ENCODE measurements at regions not wholly inside any gene's neighbourhood (a gene's known extent, or its start where the extent isn't known, plus 50 kb on each side); places are given as distances from the start of the nearest gene placed in this dataset.
A peak's percentile ranks its signal among the peaks of the same experiment; 100 is the strongest.
"Not testable (repeated sequence)": the region's sequence is repeated elsewhere in the genome, so short reads cannot be mapped to it uniquely, and the experiment has no call there.

DNA sequence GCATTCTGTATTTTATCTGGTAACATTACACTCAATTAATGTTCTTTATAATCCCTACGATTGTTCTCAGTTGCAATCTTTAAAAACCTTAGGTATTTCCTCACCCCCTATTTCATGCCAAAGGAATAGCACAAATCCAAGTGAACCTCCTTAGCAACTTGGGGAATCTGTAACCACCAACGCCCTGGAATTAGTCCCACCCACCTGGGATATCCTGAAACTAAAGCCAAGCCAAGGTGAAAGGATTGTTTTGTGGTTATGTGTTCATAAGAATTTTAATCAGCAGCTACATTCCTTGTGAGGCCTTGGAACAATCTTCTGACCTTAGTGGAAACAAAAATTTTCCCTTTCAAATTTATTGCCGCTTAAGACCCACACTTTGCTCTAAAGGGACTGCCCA, 908.7 kb downstream of the TTLL7 start:
- peak; percentile 28 for DNase-seq (ENCODE audit: low read depth)

DNA sequence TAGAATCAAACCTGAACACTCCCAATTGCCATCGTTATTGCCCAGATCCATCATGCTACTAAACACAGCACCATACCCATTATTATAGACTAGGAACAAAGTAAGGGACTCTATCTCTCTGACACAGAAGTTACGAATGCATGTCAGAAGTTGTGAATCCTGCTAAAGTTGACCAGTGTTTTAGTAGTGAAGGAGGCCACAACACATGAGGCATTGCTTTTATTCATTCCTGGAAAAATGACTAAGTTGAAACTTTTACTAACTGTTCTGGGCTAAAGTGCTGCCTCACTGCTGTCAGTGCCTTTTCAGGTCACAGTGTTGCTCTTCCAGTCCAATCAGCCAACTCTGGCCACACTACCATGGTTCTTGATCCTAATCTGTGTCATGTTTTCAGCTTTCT, 911.1 kb downstream of the TTLL7 start:
- no peak for DNase-seq (ENCODE audit: low read depth)

DNA sequence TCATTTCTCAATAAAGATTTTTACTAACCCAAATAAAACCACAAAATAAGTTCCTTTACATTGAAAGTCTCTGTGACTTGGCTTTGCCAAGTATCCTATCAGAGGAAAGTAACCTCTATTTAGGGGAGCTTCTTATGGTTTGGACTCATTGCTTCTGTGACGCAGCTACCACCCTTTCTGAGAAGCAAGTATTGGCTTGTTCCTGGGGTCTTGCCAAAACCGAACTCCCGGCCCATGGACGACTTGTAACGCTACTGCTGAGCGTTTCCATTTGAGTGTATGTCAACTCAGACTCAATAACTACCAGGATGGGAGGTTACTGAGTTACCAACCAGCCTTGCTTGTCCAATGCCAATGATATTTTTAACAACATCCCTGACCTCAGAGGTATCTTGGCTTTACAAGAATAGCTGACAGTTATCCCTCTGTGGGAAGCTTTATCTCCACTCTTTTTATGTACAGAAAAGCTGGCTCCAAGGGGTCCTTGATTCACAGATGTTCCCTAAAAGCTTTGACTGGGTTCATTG, 911.9 kb downstream of the TTLL7 start:
- no peak for DNase-seq (ENCODE audit: low read depth)

DNA sequence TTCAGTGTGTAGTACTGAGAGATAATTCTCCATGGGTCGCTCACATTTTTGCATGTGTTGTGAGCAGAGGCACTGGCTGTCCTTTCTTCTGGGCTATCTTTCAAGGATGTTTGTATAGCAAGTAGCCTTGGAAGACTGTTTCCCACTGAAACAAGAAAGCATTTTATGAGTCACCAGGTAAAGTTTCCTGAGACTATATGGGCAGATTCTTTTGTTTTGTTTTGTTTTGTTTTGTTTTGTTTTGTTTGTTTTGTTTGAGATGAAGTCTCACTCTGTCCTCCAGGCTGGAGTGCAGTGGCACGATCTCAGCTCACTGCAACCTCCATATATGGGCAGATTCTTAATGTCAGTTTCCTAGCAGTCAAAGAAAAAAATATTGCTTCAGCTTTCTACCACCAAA, 912.6 kb downstream of the TTLL7 start:
- peak; percentile 62 for DNase-seq (ENCODE audit: low read depth)

DNA sequence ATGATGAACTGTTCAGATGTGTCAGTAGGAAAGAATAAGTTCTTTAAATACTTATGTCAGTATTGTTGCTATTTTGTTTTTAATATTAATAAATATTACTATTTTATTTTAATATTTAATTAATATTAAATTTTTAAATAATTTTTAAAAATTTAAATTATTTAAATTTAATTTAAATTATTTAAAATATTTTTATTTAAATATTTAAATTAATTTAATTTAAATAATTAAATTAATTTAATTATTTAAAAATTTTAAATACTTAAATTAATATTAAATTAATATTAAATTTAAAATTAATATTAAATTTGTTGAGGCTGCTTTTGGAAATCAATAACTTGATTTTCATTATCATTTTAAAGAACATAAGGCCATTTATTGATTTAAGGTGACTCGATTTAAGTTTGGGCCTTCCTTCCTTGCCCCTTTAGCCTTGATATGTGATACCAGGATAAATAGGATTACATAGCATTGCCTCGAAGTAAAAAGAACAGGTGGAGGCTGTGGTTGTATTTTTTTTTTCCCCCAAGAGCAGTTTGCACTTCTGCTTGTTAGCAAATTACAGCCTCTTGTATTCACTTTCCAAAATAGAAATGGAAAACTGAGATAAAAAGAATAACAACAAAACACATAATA, 915.2 kb downstream of the TTLL7 start:
- DNase-seq (ENCODE audit: low read depth), result no peak

DNA sequence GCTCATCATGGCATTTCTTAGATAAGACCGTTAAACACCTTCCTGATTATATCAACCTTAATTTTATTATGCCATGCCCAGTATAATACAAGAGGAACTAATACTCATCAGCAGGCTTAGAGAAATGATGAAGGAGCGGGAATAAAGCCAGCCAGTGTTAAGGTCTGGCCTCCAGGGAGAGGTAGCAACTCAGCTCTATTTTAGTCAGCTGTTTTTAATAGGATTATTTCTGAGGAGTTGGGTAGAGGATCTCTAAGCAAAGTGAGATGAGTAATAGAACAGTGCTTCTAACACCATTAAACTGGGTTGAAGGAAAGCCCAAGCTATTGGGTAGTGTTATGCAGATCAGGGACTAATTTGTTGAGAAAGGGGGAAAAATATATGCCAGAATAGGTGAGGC, 921.5 kb downstream of the TTLL7 start:
- DNase-seq (ENCODE audit: low read depth), result no peak

DNA sequence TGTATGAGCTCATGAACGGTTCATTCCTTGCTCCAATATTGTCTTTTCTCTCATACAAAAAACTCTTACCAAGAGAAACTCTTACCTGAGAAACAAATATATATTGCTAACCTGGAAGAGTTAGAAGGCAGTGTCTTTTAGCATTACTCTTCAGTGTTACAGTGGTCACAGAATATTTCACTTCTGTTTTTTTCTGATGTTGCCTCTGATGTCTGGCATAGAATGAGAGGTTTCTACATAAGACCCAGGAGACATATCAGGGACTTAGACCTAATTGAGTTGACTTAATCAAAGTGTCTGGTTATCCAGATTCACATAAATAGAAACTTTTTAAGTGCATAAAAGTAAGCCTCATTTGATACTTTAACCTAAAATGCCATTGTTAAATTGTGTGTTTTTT, 923.8 kb downstream of the TTLL7 start:
- DNase-seq (ENCODE audit: low read depth), result no peak

DNA sequence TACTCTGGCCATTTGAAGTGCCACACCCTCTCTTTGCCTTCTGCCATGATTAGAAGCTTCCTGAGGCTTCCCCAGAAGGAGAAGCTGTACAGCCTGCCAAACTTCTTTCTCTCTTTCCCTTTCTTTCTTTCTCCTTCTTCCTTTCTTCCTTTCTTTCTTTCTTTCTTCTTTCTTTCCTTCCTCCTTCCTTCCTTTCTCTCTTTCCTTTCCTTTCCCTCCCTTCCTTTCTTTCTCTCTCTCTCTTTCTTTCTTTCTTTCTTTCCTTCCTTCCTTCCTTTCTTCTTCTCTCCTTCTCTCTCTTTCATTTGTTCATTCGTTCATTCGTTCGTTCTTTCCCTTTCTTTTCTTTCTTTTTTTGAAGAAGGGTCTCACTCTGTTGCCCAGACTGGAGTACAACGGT, 931.0 kb downstream of the TTLL7 start:
- no peak for DNase-seq (ENCODE audit: low read depth)

DNA sequence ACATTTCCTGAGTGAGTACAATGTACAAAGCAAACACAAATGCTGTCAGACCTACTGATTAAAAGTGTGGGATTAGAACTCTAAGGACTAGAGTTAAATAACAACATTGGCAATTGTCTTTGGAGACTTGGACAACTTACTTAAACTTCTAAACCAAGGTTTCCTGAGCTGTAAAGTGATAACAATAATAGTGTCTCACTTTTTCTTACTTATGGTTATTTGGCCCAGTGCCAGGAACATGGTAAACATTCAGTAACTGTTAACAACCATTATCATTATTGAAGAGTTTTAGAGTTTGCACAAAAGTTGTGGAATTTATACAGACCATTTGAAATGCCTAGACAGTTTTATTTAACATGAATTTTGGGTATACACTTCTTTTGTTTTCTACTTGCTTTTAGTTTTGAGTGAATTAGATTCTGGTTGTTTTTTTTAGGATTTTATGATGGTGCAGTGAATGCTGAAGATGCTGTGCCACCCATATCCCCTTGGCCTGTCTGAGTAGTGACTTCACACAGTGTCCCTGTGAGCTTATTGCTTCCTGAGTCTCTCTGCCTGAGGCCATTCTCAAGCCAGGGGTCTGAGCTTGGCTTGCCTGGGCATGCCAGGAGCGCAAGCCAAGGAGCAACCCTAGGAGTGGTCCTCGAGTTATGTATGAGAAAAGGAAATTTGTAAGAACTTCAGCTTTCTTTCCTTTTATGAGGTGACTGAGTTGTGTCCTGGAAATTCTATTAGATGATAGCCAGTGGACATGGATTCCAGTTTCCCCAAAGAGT, 932.8 kb downstream of the TTLL7 start:
- DNase-seq (ENCODE audit: low read depth), result no peak

DNA sequence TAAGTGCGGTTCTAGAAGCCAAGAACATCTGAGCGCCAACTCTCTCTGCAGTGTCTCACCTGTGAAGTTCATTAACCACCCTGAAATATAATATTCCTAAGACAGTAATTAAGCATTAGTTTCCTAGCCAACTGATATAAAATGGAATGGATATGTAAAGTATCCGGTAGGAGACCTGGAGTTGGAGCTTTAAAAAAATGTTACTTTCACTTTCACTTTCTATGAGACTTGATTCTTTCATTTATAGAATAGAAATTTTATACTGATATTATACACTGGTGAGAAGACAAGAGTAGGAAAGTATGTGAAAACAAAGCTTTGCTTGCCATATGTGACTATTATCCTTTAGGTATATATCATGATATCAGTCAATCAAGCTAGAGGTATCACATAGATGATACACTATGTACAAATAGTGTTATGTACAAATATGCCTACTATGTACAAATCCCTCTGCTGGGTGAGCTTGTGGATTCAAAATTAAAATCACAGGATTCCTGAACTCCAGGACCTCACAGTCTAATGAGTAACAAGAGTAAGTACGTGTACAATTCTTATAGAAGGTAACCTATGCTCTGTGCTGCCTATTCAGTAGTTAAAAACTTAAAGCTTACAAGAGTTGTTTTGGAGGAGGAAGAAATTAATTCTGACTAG, 934.2 kb downstream of the TTLL7 start:
- DNase-seq (ENCODE audit: low read depth), result peak; percentile 31

DNA sequence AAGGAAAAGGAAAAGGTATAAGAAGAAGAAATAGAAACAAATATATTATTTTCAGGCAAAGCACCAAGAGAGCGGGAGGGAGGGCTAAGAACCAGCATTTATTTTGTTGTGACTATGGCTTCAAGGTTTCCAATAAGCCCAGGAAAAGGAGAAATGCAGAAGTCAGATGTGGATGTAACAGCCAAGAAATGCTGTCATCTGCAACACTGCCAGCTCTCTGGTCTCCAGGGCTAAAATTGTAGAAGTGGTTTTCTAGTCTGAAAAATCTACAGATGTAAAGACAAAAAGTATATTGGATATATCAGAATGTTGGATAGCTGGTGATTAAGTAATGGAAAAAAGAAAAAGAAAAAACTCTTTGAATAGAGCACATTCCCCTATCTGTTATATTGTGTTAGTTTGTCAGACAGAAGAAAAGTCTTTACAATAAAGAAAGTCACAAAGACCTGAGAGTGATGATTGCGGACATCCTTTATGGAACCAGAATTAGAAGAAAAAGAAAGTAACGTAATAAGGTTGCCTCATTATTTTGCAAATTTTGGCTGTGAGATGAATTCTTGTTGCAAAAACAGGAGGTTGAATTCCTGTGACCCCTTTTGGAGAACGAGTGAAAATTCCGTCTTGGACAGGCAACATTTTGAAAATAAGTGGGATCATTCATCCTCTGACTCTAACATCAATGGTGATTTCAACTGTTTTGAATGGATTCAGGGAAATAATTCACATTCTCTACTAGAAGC, 938.1 kb downstream of the TTLL7 start:
- DNase-seq (ENCODE audit: low read depth), result no peak

DNA sequence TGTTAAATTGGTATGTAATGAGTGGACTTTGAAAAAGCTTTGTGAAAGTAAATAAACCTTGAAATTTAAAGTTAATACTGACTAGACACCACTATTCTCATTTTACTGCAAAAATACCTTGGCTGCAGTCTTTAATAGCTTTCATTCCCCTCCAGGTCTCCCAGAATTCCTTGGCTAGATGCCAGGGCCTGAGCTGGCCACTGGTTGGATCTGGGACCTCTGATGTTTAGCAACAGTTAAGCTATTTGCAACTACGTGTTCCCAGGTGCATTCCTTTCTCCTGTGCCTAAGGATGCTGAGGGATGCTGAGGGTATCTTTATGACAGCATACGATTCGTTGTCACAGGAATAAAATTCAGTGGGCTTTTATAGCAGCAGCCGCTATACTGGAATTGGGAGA, 938.7 kb downstream of the TTLL7 start:
- peak; percentile 17 for DNase-seq (ENCODE audit: low read depth)

DNA sequence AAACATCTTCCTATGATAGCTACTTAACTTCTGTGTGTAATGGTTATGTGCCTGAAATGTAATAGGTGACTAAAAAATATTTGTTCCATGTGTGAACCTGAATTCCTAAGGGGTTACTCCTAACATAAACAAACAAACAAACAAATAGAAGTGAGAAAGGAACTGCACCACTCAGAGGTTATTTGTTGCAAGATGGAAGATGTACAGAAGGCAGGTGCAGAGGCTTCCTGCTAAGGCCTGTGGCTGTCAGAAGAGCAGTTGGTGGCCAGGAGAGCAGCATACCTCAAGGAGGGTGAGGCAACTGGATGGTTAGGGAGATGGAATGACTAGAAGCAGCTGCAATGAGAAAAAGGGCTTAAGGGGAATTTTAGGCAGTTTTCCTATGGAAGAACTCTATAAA, 940.6 kb downstream of the TTLL7 start:
- DNase-seq (ENCODE audit: low read depth), result no peak

DNA sequence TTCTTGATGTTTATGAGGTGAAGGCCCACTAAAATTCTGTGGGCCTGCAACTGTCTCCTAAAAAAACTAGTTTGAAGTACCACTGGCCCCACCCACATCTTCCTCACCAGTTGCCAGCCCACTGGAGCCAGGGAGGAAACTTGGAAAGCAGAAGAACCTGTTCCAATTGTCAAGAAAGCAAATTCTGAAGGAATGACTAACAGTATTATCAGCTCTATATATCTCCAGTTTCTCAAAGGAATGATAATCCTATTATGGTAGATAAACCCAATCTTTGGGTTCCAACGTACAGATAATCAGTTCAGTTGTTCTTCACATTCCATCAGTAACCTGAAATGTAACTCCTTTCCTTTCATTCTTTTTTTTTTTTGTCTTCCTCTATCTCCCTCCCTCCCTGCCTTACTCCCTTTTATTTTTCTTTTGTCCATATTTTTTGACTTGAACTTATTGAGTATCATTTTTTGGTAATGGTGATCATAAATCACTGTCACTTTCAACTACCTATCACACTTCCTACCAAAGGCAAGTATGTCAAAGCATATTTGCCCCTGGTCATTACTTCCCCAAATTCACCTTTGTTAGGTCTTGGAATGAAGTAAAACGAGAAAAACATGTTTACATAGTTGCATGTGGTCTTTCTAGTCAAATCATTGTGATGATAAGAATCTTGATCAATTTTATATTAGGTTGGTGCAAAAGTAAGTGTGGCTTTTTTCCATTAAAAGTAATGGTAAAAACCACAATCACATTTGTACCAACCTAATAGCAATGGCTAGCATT, 943.4 kb downstream of the TTLL7 start:
- peak; percentile 18 for DNase-seq (ENCODE audit: low read depth)

DNA sequence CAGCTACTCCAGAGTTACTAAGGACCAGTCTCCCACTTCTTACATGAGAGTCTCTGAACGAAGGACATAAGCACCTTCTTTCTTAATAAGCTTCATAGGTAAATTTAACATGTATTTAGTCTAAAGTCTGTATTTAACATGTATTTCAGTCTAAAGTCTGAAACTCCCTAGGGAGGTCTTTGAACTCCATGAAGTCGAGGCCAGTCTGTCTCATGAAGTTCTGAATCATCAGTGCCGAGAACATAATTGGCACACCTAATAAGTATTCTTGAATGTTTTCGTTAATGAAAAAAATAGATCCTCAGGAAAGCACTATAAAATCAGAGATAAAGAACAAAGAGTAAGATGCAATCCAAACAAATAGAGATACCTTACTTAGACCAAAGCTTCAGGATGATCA, 945.5 kb downstream of the TTLL7 start:
- DNase-seq (ENCODE audit: low read depth), result no peak

DNA sequence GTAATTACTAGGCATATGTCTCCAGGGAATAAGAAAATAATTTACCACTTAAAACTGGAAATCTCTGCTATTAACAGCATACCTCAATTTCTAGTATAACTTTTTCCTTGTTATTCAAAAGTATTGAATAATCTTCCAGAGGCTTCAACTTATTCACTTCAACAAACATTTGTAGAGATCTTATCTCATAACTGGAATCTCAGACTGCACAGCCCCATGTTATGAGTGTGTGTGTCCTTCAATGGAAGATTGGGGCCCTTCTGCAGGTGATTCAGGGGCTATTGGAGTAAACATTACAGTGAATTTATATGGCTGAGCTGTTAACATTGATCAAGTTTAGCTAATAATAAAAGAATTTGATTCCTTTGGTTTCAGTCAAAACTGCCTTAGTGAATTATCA, 946.1 kb downstream of the TTLL7 start:
- no peak for DNase-seq (ENCODE audit: low read depth)

DNA sequence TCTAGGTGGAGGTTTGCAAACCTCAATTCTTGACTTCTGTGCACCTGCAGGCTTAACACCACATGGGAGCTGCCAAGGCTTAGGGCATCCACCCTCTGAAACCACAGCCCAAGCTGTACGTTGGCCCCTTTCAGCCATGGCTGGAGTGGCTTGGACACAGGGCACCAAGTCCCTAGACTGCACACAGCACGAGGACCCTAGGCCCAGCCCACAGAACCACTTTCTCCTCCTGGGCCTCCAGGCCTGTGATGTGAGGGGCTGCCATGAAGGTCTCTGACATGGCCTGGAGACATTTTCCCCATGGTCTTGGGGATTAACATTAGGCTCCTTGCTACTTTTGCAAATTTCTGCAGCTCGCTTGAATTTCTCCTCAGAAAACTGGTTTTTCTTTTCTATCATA, 947.9 kb downstream of the TTLL7 start:
- not testable (repeated sequence) for DNase-seq (ENCODE audit: low read depth)

DNA sequence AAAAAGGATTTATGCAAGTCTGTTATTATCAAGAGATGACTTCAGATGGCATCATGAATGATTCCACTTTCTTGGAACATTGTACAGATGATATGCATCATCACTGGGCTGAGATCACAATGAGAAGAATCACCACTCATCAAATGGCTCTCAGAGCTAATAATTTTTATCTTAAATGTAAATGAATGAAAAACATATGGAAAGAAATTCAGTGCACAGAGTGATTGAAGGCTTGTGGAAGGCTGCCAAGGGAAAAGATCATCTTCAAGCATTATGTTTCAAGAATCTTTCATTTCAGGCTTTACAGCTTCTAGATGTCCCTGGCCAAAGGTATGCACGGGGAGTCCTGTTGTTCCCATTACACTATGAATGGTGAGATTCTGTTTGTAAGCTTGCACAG, 955.7 kb downstream of the TTLL7 start:
- DNase-seq (ENCODE audit: low read depth), result no peak

DNA sequence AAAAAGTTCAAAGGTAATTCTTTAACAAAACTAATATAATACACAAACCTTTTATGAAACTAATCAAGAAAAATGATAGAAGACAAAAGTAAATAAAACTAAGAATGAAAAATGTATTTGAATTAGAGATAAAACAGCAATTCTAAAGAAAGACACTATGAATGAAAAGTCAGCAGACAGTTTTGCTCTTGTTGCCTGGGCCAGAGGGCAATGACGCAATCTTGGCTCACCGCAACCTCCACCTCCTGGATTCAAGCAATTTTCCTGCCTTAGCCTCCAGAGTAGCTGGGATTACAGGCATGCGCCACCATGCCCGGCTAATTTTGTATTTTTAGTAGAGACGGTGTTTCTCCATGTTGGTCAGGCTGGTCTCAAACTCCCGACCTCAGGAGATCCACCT, 959.8 kb downstream of the TTLL7 start:
- not testable (repeated sequence) for DNase-seq (ENCODE audit: low read depth)

DNA sequence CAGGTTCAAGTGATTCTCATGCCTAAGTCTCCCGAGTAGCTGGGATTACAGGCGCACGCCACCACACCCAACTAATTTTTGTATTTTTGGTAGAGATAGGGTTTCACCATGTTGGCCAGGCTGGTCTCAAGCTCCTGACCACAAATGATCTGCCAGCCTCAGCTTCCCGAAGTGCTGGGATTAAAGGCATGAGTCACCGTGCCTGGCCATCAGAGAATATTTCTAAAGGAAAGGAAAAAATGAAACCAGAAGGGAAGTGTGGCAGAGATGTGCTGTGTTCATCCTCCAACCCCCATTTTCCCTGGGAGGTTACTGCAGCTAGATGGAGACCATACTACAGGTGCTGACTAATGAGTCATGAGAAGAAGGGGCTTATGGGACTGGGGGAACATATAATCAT, 964.1 kb downstream of the TTLL7 start:
- peak; percentile 80 for DNase-seq (ENCODE audit: low read depth)

DNA sequence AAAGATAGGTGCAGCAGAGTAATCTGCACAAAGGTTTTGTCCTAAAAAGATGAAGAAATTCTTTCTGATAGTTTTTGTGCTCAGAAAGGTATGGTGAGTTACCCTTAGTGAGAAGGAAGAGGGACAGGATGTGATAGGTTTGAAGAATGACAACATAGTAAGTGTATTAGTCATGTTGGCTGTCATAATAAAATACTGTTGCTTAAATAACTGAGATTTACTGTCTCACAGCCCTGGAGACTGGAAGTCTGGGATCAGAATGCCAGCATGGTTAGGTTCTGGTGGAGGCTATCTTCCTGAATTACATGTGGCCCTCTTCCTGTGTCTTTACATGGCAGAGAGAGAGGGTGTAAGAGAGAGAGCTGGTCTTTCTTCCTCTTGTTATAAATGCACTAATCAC, 965.2 kb downstream of the TTLL7 start:
- DNase-seq (ENCODE audit: low read depth), result peak; percentile 85
